ENCODE measurements at regions not wholly inside any gene's neighbourhood (a gene's known extent, or its start where the extent isn't known, plus 50 kb on each side); places are given as distances from the start of the nearest gene placed in this dataset.

DNA sequence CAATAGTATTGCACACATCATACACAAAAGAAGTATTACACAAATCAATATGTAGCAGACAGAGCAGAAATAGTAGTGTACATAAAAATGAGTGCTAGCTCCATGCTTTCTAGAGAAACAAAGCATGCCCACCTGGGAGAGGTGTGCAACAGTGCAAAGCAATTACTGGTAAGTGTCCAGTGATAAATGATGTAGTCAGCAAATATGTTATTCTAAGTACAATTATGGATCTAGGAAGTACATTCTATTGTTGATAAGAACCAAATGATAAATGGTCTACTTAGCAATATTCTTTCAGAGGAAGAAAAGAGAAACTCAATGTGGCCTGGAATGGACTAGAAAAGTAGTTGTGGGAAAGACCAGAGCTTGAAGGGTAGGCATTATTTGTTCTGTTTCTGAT is 188.6 kb downstream of the HINT1 start:
- no peaks in the 10 kb centered on the region for H3K36me3 ChIP-seq (ENCODE audit: control insufficient read depth, insufficient read depth, low read length)
- no peak overlapping the region for H3K4me3 ChIP-seq (ENCODE audit: extremely low read depth, insufficient read depth, low read length, poor library complexity, severe bottlenecking)
- no peaks in the 10 kb centered on the region for H3K4me1 ChIP-seq (ENCODE audit: control insufficient read depth, insufficient read depth, low read length, poor library complexity, severe bottlenecking)
- no peak overlapping the region for H3K27ac ChIP-seq (ENCODE audit: low read depth, low read length, severe bottlenecking)
- H3K9me3 ChIP-seq (ENCODE audit: control insufficient read depth, low read length) = no peaks in the 10 kb centered on the region

DNA sequence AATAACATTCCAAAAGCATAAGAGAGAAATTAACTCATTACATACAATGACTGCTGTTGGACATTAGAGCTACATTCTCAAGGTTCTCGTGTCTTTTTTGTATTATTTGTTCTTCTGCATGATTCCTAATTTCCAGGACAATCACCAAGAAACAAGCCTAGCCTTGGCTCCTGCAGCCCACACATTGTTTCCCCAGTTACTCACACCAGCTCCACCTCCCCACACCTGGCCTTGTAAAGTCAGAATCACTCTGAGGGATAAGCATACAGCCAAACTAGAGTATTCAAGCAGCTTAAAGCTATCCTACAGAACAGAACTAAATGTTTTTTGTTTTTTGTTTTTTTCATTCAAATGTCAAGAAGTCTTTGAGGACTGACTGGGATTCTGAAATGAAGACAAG is 189.2 kb downstream of the HINT1 start:
- no peaks in the 10 kb centered on the region for H3K36me3 ChIP-seq (ENCODE audit: control insufficient read depth, insufficient read depth, low read length)
- H3K9me3 ChIP-seq (ENCODE audit: control insufficient read depth, low read length) = no peaks in the 10 kb centered on the region
- no peak overlapping the region for H3K27ac ChIP-seq (ENCODE audit: low read depth, low read length, severe bottlenecking)
- WGBS, 2 experiments (ENCODE audit: insufficient coverage in 2 of 2) = no CpG with 5 or more reads among the region's 1 CpG
- no peaks in the 10 kb centered on the region for H3K4me1 ChIP-seq (ENCODE audit: control insufficient read depth, insufficient read depth, low read length, poor library complexity, severe bottlenecking)
- H3K4me3 ChIP-seq (ENCODE audit: extremely low read depth, insufficient read depth, low read length, poor library complexity, severe bottlenecking) = no peak overlapping the region

DNA sequence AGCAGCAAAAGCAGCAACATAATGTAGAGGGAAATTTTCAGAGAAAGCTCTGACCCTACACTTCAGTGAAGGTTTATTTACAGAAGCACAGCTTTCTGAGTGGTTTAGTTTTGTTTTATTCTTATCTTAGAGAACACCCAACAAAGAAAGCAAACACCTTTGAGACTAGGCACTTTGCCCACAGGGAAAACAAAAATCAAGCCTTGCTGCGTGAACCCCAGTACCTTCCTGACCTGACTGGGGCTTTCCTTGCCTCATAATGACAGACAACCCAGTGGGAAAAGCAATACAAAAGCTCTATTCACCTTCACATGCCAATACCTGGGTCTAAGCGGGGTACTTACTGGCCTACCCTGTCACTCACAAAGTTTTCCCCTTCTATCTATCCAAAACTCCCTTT is 189.8 kb downstream of the HINT1 start:
- H3K4me3 ChIP-seq (ENCODE audit: extremely low read depth, insufficient read depth, low read length, poor library complexity, severe bottlenecking) = no peak overlapping the region
- no peaks in the 10 kb centered on the region for H3K36me3 ChIP-seq (ENCODE audit: control insufficient read depth, insufficient read depth, low read length)
- no peaks in the 10 kb centered on the region for H3K9me3 ChIP-seq (ENCODE audit: control insufficient read depth, low read length)
- no peaks in the 10 kb centered on the region for H3K4me1 ChIP-seq (ENCODE audit: control insufficient read depth, insufficient read depth, low read length, poor library complexity, severe bottlenecking)
- WGBS, 2 experiments (ENCODE audit: insufficient coverage in 2 of 2) = 63 to 81% methylated on average over 2 of the region's 2 CpGs
- H3K27ac ChIP-seq (ENCODE audit: low read depth, low read length, severe bottlenecking) = no peak overlapping the region

DNA sequence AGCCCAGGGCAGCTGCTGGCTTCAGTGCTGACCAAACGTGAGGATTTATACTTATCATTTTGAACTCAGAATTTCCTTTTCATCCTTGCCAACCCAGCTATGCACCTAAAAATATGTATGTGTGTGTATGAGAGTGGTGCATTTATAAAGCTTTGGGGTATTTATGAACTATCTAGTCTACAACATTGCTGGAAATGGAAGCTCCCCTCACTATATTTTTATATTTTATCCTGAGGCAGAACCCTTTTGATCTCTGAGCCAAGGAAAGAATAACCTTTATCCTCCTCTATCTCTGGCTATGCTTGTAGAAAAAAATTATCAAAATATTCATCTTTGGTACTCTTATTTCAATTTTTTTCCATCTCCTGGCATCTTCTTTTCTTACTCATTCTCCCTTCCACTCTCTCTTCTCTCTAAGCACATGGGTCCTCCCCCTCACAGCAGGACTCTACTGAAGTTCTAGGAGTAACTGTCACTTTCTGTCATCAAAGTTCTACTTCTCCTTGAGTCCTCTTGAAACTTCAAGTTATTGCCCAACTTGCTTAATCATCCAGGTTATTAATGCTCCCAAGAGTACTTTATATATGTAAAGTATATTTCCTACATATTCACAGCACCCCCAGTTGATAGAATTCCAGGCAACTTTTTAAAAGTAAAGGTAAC is 190.9 kb downstream of the HINT1 start:
- Histone ChIP-seq H3K27ac (ENCODE audit: low read depth, low read length, severe bottlenecking) (no peak overlapping the region), H3K4me1 (ENCODE audit: control insufficient read depth, insufficient read depth, low read length, poor library complexity, severe bottlenecking) (no peaks in the 10 kb centered on the region), H3K4me3 (ENCODE audit: extremely low read depth, insufficient read depth, low read length, poor library complexity, severe bottlenecking) (no peak overlapping the region), H3K36me3 (ENCODE audit: control insufficient read depth, insufficient read depth, low read length) (no peaks in the 10 kb centered on the region), H3K9me3 (ENCODE audit: control insufficient read depth, low read length) (no peaks in the 10 kb centered on the region)
- 60% methylated on average over 1 of the region's 1 CpG; no CpG with 5 or more reads in 1 of the 2 experiments for WGBS, 2 experiments (ENCODE audit: insufficient coverage in 2 of 2)

DNA sequence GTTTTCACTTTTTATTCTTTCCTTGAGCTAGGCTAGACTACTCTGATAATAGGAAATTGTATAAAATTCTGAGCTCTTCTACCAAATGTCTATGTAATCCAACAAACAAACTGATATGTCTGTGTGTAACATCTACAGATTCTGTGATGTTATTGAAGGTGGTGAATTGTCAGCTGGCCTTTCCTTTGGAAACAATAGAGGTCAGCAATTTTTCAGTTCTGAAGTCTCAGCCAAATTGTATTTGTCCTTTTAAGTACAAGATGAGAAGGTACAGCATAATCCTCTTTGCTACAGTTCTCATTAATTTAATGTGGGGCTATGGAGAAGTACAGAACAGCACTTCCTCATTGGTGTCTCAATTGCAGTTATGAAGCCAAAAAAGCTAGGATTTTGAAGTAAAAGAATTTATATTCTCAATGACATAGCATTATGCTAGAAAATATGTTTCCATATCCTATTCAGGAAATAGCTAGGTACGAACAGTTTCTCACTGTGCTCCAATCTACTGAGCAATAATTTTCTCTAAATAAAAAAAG is 198.0 kb downstream of the HINT1 start:
- no peak overlapping the region for H3K4me3 ChIP-seq (ENCODE audit: extremely low read depth, insufficient read depth, low read length, poor library complexity, severe bottlenecking)
- H3K36me3 ChIP-seq (ENCODE audit: control insufficient read depth, insufficient read depth, low read length) = no peaks in the 10 kb centered on the region
- WGBS, 2 experiments (ENCODE audit: insufficient coverage in 2 of 2) = no CpG with 5 or more reads among the region's 1 CpG
- H3K9me3 ChIP-seq (ENCODE audit: control insufficient read depth, low read length) = peaks cover 6% of the 10 kb centered on the region
- H3K27ac ChIP-seq (ENCODE audit: low read depth, low read length, severe bottlenecking) = no peak overlapping the region
- H3K4me1 ChIP-seq (ENCODE audit: control insufficient read depth, insufficient read depth, low read length, poor library complexity, severe bottlenecking) = no peaks in the 10 kb centered on the region

DNA sequence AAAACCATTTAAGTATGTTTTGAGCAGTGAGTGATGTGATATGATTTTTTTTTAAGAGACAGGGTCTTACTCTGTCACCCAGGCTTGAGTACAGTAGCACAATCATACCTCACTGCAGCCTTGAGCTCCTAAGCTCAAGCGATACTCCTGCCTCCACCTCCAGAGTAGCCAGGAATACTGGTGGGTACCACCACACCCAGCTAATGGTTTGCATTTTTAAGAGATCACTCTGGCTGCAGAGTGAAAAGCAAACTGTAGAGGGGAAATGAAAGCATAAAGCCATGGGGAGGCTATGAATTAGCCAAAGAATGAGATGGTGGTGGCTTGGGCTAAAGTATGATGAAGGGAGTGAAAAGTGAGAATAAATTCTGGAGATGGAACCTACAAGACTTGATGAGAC is 199.1 kb downstream of the HINT1 start:
- Histone ChIP-seq H3K36me3 (ENCODE audit: control insufficient read depth, insufficient read depth, low read length) (no peaks in the 10 kb centered on the region), H3K27ac (ENCODE audit: low read depth, low read length, severe bottlenecking) (no peak overlapping the region), H3K4me1 (ENCODE audit: control insufficient read depth, insufficient read depth, low read length, poor library complexity, severe bottlenecking) (no peaks in the 10 kb centered on the region), H3K9me3 (ENCODE audit: control insufficient read depth, low read length) (peaks cover 6% of the 10 kb centered on the region), H3K4me3 (ENCODE audit: extremely low read depth, insufficient read depth, low read length, poor library complexity, severe bottlenecking) (no peak overlapping the region)
- 100% methylated on average over 1 of the region's 1 CpG; no CpG with 5 or more reads in 1 of the 2 experiments for WGBS, 2 experiments (ENCODE audit: insufficient coverage in 2 of 2)

DNA sequence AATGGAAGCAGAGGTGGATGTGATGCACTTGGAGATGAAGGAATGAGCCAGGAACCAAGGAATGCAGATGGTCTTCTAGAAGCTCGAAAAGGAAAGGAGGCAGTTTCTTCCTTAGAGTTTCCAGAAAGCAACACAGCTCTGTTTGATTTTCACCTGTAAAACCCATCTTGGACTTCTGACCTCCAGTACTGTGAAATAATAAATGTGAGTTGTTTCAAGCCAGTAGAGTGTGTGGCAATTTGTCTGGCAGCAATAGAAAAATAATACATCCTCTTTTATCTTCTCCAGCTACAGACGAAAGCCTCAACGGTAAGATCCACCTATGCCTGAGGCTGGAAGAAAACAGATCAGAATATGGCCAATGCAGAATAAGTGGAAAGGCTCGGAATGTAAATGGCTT is 199.7 kb downstream of the HINT1 start:
- WGBS, 2 experiments (ENCODE audit: insufficient coverage in 2 of 2) = 80 to 87% methylated on average over 2 to 3 of the region's 4 CpGs
- Histone ChIP-seq H3K27ac (ENCODE audit: low read depth, low read length, severe bottlenecking) (no peak overlapping the region), H3K36me3 (ENCODE audit: control insufficient read depth, insufficient read depth, low read length) (no peaks in the 10 kb centered on the region), H3K4me1 (ENCODE audit: control insufficient read depth, insufficient read depth, low read length, poor library complexity, severe bottlenecking) (no peaks in the 10 kb centered on the region), H3K4me3 (ENCODE audit: extremely low read depth, insufficient read depth, low read length, poor library complexity, severe bottlenecking) (no peak overlapping the region), H3K9me3 (ENCODE audit: control insufficient read depth, low read length) (peaks cover 6% of the 10 kb centered on the region)

DNA sequence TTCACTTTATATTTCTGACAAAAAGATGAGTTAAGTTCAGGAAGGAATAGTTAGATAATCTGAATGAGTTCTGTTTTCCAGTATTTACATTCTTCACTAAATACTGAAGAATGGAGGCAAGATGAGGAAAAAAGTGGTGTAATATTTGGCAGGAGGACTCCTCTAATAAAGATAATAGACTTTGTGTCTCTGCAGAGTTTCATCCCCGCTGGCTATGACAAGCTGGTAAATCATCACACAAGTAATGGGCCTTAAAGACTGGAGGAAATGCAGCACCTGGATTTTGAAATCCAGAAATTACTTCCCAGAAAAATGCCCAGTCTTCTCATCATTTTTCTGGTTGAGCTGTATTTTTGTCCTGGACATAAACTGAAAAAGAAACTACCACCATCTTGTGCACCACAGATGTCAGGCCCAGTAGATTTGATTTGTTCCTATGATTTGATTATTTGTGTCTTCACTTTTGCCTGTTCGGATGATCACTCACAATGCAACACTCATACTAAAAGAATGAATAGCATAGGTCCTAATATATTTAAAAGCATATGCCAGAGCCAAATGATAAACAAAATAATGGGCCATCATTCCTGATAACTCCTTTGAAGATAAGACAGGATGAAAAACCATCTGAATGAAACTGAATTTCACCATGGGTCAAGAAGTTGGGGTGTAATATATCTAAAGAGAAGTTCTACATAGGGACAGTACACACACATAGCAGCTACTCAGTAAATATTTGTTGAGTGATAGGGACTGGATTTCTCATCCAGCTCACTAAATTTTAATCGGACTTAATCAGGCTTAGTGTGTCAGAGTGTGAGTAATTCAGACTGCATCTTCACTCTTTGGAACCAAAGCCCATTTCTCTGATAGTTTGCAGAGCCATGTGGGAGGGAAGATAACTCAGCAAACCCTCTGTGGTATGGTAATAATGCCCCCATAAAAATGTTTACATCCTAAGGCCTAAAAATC is 200.5 kb downstream of the HINT1 start:
- H3K27ac ChIP-seq (ENCODE audit: low read depth, low read length, severe bottlenecking) = no peak overlapping the region

DNA sequence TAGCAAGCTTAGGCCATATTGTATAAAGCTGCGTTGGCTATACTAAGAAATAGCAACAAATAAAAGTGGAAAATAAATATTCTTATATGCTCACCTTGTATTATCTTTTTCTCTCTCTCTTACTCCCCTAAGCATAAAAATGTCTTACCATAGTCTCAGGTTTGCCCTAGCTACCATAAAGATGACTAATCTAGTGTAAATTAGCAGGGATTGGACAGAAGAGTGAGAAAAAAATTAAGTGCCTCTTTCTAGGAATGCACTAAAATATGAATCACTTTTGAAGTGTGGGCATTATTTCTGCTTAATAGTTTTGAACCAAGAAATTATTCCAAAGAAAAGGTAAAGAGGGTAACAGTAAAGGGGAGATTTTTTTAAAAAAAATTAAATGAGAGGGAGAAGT is 201.3 kb downstream of the HINT1 start:
- no peak overlapping the region for H3K27ac ChIP-seq (ENCODE audit: low read depth, low read length, severe bottlenecking)
- WGBS, 2 experiments (ENCODE audit: insufficient coverage in 2 of 2) = no CpG with 5 or more reads among the region's 1 CpG

More for the DNA sequence above, 200.5 kb downstream of the HINT1 start:
- H3K4me3 ChIP-seq (ENCODE audit: extremely low read depth, insufficient read depth, low read length, poor library complexity, severe bottlenecking) = no peak overlapping the region
- H3K36me3 ChIP-seq (ENCODE audit: control insufficient read depth, insufficient read depth, low read length) = no peaks in the 10 kb centered on the region
- H3K4me1 ChIP-seq (ENCODE audit: control insufficient read depth, insufficient read depth, low read length, poor library complexity, severe bottlenecking) = no peaks in the 10 kb centered on the region
- H3K9me3 ChIP-seq (ENCODE audit: control insufficient read depth, low read length) = peaks cover 6% of the 10 kb centered on the region
- 91% methylated on average over 1 of the region's 3 CpGs; no CpG with 5 or more reads in 1 of the 2 experiments for WGBS, 2 experiments (ENCODE audit: insufficient coverage in 2 of 2)

DNA sequence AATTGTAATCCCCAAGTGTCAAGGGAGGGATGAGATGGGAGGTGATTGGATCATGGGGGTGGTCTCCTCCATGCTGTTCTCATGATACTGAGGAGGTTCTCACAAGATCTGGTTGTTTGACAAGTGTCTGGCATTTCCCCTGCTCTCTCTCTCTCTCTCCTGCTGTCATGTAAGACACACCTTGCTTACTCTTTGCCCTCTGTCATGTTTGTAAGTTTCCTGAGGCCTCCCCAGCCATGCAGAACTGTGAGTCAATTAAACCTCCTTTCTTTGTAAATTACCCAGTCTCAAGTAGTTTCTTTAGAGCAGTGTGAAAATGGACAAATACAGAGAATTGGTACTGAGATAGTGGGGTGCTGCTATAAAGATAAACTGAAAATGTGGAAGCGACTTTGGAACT is 207.9 kb downstream of the HINT1 start:
- no peak overlapping the region for H3K4me3 ChIP-seq (ENCODE audit: extremely low read depth, insufficient read depth, low read length, poor library complexity, severe bottlenecking)
- peaks cover 16% of the 10 kb centered on the region for H3K4me1 ChIP-seq (ENCODE audit: control insufficient read depth, insufficient read depth, low read length, poor library complexity, severe bottlenecking)
- WGBS, 2 experiments (ENCODE audit: insufficient coverage in 2 of 2) = 93 to 100% methylated on average over 1 of the region's 1 CpG
- no peaks in the 10 kb centered on the region for H3K36me3 ChIP-seq (ENCODE audit: control insufficient read depth, insufficient read depth, low read length)
- H3K9me3 ChIP-seq (ENCODE audit: control insufficient read depth, low read length) = peaks cover 1% of the 10 kb centered on the region
- no peak overlapping the region for H3K27ac ChIP-seq (ENCODE audit: low read depth, low read length, severe bottlenecking)

More for the DNA sequence above, 201.3 kb downstream of the HINT1 start:
- H3K4me1 ChIP-seq (ENCODE audit: control insufficient read depth, insufficient read depth, low read length, poor library complexity, severe bottlenecking) = no peaks in the 10 kb centered on the region
- H3K4me3 ChIP-seq (ENCODE audit: extremely low read depth, insufficient read depth, low read length, poor library complexity, severe bottlenecking) = no peak overlapping the region
- H3K9me3 ChIP-seq (ENCODE audit: control insufficient read depth, low read length) = peaks cover 6% of the 10 kb centered on the region
- H3K36me3 ChIP-seq (ENCODE audit: control insufficient read depth, insufficient read depth, low read length) = no peaks in the 10 kb centered on the region

DNA sequence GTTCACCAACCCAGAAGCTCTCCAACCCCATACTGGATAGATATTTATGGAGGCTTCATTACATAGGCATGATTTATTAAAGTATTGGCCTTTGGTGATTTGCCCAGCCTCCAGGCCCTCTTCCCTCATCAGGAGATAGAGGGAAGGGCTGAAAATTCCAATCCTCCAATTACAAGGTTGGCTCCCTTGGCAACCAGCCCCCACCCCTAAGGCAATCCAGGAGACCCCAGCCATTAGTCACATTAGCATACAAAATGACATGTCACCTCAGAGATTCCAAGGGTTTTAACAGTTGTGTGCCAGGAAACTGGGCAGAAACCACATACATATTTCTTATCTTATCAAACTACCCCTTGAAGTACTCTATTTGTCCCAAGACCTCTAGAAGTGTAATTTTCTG is 210.0 kb downstream of the HINT1 start:
- Histone ChIP-seq H3K4me1 (ENCODE audit: control insufficient read depth, insufficient read depth, low read length, poor library complexity, severe bottlenecking) (peaks cover 16% of the 10 kb centered on the region), H3K9me3 (ENCODE audit: control insufficient read depth, low read length) (no peaks in the 10 kb centered on the region), H3K36me3 (ENCODE audit: control insufficient read depth, insufficient read depth, low read length) (no peaks in the 10 kb centered on the region), H3K27ac (ENCODE audit: low read depth, low read length, severe bottlenecking) (no peak overlapping the region), H3K4me3 (ENCODE audit: extremely low read depth, insufficient read depth, low read length, poor library complexity, severe bottlenecking) (no peak overlapping the region)
